Ishikawa (cell line): ENCODE measurements at regions not wholly inside any gene's neighbourhood (a gene's known extent, or its start where the extent isn't known, plus 50 kb on each side); places are given as distances from the start of the nearest gene placed in this dataset.

ENCODE experiments used
- CEBPB ChIP-seq: IDR thresholded peaks from 2 replicates; pipeline ENCODE4 v1.6.1; 2012
- CREB1 ChIP-seq: IDR thresholded peaks from 2 replicates; pipeline ENCODE4 v1.6.1; 2012; ENCODE audit warnings: low read depth
- EGR1 ChIP-seq: IDR thresholded peaks from 2 replicates; pipeline ENCODE4 v1.6.1; 2012
- EP300 ChIP-seq: IDR thresholded peaks from 2 replicates; pipeline ENCODE4 v1.6.1; 2012; ENCODE audit warnings: borderline replicate concordance
- FOXM1 ChIP-seq: IDR thresholded peaks from 2 replicates; pipeline ENCODE4 v1.6.1; 2012; ENCODE audit warnings: low read depth, borderline replicate concordance
- MAX ChIP-seq: IDR thresholded peaks from 2 replicates; pipeline ENCODE4 v1.6.1; 2012
- NFIC ChIP-seq: IDR thresholded peaks from 2 replicates; pipeline ENCODE4 v1.6.1; 2012
- RAD21 ChIP-seq: IDR thresholded peaks from 2 replicates; pipeline ENCODE4 v1.6.1; 2012; ENCODE audit warnings: low read depth
- REST ChIP-seq: IDR thresholded peaks from 2 replicates; pipeline ENCODE4 v1.6.1; 2012; ENCODE audit warnings: low read depth, mild to moderate bottlenecking
- TAF1 ChIP-seq: IDR thresholded peaks from 2 replicates; pipeline ENCODE4 v1.6.1; 2012; ENCODE audit warnings: low read depth, mild to moderate bottlenecking
- TCF12 ChIP-seq: IDR thresholded peaks from 2 replicates; pipeline ENCODE4 v1.6.1; 2012; ENCODE audit warnings: low read depth
- TEAD4 ChIP-seq: IDR thresholded peaks from 2 replicates; pipeline ENCODE4 v1.6.1; 2012
- USF1 ChIP-seq: IDR thresholded peaks from 2 replicates; pipeline ENCODE4 v1.6.1; 2012
- YY1 ChIP-seq: IDR thresholded peaks from 2 replicates; pipeline ENCODE4 v1.6.1; 2012; ENCODE audit warnings: low read depth
- ZBTB7A ChIP-seq: IDR thresholded peaks from 2 replicates; pipeline ENCODE4 v1.6.1; 2012; ENCODE audit warnings: low read depth

- TF ChIP-seq MAX (peak; percentile 54; the same call in 1 of the 2 replicates), USF1 (peak; percentile 39; the same call in 1 of the 2 replicates), YY1 (no peak)
These were observed 58.7 kb upstream of the GADD45A start for GRCh38 chr1:67626090-67626860.

GRCh38 chr1:67626861-67627235 is 58.2 kb upstream of the GADD45A start:
- TF ChIP-seq CREB1 (no peak), FOXM1 (no peak), NFIC (no peak), EP300 (no peak), MAX (no peak), YY1 (no peak), REST (no peak), TAF1 (no peak), CEBPB (no peak), RAD21 (no peak), ZBTB7A (no peak), USF1 (no peak)

- TF ChIP-seq RAD21, result no peak
- no peak for TF ChIP-seq EGR1
- no peak for TF ChIP-seq ZBTB7A
- no peak for TF ChIP-seq TEAD4
- no peak for TF ChIP-seq YY1
- TF ChIP-seq REST, result no peak
- TF ChIP-seq EP300, result no peak
- no peak for TF ChIP-seq CEBPB
- no peak for TF ChIP-seq TCF12
- TF ChIP-seq USF1, result no peak
- TF ChIP-seq CREB1, result no peak
- TF ChIP-seq FOXM1, result no peak
- no peak for TF ChIP-seq MAX
- no peak for TF ChIP-seq NFIC
- no peak for TF ChIP-seq TAF1
These were observed 57.7 kb upstream of the GADD45A start for GRCh38 chr1:67627336-67627735.

- no peak for TF ChIP-seq RAD21
- no peak for TF ChIP-seq ZBTB7A
- no peak for TF ChIP-seq TAF1
- no peak for TF ChIP-seq EP300
- no peak for TF ChIP-seq MAX
- TF ChIP-seq TCF12, result no peak
- TF ChIP-seq CREB1, result no peak
- no peak for TF ChIP-seq NFIC
- no peak for TF ChIP-seq REST
- no peak for TF ChIP-seq TEAD4
- TF ChIP-seq EGR1, result no peak
- TF ChIP-seq YY1, result no peak
These were observed 57.1 kb upstream of the GADD45A start for GRCh38 chr1:67627906-67628305.
